ENCODE measurements at regions not wholly inside any gene's neighbourhood (a gene's known extent, or its start where the extent isn't known, plus 50 kb on each side); places are given as distances from the start of the nearest gene placed in this dataset.
"Not testable (repeated sequence)": the region's sequence is repeated elsewhere in the genome, so short reads cannot be mapped to it uniquely, and the experiment has no call there.

DNA sequence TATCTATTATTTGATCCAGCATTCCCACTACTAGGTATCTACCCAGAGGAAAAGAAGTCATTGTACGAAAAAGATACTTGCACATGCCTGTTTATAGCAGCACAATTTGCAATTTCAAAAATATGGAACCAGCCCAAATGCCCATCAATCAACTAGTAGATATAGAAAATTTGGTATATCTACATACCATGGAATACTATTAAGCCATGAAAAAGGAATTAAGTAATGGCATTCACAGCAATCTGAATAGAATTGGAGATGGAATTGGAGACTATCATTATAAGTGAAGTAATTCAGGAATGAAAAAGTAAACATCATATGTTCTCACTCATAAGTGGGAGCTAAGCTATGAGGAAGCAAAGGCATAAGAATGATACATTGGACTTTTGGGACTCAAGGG, 177.2 kb upstream of the TAS2R1 start:
- TF ChIP-seq, protein P1, sequence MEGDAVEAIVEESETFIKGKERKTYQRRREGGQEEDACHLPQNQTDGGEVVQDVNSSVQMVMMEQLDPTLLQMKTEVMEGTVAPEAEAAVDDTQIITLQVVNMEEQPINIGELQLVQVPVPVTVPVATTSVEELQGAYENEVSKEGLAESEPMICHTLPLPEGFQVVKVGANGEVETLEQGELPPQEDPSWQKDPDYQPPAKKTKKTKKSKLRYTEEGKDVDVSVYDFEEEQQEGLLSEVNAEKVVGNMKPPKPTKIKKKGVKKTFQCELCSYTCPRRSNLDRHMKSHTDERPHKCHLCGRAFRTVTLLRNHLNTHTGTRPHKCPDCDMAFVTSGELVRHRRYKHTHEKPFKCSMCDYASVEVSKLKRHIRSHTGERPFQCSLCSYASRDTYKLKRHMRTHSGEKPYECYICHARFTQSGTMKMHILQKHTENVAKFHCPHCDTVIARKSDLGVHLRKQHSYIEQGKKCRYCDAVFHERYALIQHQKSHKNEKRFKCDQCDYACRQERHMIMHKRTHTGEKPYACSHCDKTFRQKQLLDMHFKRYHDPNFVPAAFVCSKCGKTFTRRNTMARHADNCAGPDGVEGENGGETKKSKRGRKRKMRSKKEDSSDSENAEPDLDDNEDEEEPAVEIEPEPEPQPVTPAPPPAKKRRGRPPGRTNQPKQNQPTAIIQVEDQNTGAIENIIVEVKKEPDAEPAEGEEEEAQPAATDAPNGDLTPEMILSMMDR (IDR thresholded peaks at IDR 0.05), result not testable (repeated sequence)
- TF ChIP-seq POLR2A (IDR thresholded peaks at IDR 0.05), result not testable (repeated sequence)

Data from uterus (tissue), 2 donors.